GM19452 (cell line): ENCODE measurements at regions not wholly inside any gene's neighbourhood (a gene's known extent, or its start where the extent isn't known, plus 50 kb on each side); places are given as distances from the start of the nearest gene placed in this dataset.
A peak's percentile ranks its signal among the peaks of the same experiment; 100 is the strongest.
"Not testable (repeated sequence)": the region's sequence is repeated elsewhere in the genome, so short reads cannot be mapped to it uniquely, and the experiment has no call there.

Experiments used
- ATAC-seq: cut with Tn5 transposase; IDR thresholded peaks from one replicate; pipeline ENCODE4 v1.9.1; 2021; ENCODE audit not compliant: unreplicated experiment

DNA sequence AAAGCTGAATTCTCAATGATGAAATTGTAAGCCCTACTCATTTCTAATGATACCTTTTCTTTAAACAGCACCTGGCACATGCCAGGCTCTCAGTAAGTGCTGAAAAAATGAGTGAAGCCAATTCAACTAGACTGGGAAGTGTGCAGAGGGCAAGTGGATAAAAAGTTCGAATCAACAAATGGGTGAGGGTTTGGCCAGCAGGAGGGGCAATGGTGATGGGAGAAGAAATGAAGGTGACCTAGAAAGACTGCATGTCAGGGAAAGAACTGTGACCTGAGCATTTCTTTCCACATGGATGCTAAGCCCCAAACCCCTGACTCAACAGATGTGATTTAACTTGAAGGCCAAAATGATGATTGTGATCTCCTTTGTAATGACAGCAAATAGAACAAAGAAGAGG lies 54.6 kb downstream of the DKK1 start:
- ATAC-seq, result no peak

GRCh38 chr10:52374207-52374606 lies 60.1 kb downstream of the DKK1 start:
- ATAC-seq, result not testable (repeated sequence)

GRCh38 chr10:52376694-52377354 lies 62.7 kb downstream of the DKK1 start:
- no peak for ATAC-seq

- no peak for ATAC-seq
Observed at GRCh38 chr10:52378124-52378523, 64.0 kb downstream of the DKK1 start.

- ATAC-seq, result no peak
Observed at GRCh38 chr10:52379287-52379686, 65.2 kb downstream of the DKK1 start.

DNA sequence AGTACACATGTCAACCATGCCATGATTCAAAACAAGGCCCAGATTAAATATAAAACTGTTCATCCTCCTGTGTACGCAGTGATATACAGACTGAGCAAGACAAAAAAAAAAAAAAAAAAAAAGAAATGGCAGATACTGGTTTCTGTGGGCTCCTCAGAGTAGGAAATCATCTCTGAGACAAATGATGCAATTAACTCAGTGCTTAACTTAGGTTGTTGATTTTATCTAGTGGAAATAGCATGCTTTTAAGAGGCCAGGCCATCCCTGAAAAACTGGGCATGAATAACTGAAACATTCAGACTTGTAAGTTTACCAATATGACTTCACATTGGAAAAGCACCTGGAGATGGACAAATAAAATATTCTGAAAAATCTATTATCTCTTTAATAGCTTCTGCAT lies 69.0 kb downstream of the DKK1 start:
- ATAC-seq, result no peak

- ATAC-seq, result no peak
Observed at GRCh38 chr10:52387744-52388143, 73.7 kb downstream of the DKK1 start.

DNA sequence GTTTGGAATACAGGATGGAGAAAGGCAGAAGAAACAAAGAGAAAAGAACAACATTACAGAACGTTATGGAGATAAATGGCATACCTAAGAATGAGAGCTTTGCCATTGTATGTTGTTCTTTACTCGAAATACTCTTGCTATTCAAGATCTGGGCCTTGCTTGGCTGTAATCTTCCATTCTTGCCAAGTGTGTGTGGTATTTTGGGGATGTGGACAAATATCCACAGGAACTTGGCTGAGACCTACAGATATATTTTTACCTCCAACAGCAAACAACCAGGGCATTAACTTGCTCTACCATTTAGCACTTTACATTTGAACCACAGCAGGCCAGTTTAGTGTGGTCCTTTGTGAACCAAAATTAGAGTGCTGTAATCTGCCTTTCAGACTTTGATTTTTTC lies 76.3 kb downstream of the DKK1 start:
- ATAC-seq, result no peak

DNA sequence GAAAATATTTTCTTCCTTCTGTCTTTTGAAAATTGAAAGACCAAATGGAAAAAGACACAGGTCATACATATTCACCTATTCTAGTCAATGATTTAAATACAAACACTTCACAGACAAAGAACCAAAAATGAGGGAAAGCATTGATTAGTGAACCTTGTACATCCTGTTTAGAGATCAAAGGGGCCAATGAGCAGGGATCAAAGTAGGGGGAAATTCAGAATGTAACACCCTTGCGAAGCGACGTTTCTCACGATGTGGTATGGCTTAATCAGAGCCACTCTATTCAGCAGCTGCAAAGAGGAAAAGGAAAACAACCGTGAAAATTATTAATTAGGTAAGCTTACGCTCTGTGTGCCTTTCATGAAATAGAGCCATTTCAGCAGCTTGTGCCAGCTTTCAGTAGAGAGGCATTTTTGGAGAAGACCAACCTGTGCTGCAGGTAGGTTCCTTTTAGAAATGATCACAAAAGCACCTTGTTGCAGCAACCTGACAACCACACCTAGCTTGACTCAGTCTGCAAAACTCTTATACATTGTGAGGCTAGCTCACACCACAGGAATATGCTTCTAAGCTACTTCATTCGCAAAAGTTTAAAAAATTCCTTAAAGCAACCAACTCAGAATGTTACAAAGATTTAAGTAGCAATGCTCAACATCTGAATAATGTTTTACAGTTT lies 78.0 kb downstream of the DKK1 start:
- no peak for ATAC-seq

DNA sequence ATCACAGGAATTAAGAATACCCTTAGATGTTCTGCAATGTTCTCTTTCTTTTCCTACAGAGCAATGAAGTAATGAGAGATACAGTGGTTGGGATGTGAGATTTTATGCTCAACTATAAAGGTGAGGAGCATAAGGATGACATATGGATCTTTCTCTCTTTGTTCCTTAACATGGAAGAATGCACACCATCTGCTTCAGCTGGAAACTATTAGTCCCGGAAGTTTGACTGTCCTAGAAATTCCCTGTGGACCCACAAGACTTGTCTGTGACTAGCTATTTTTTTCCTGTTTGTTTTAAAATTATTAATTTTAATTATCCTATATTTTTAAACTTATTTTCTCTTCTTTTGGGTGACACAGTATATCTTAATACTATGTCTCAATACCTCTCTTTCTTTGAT lies 80.2 kb downstream of the DKK1 start:
- no peak for ATAC-seq

GRCh38 chr10:52400562-52400961 lies 86.5 kb downstream of the DKK1 start:
- no peak for ATAC-seq

- not testable (repeated sequence) for ATAC-seq
Observed at GRCh38 chr10:52403801-52404200, 89.7 kb downstream of the DKK1 start.

DNA sequence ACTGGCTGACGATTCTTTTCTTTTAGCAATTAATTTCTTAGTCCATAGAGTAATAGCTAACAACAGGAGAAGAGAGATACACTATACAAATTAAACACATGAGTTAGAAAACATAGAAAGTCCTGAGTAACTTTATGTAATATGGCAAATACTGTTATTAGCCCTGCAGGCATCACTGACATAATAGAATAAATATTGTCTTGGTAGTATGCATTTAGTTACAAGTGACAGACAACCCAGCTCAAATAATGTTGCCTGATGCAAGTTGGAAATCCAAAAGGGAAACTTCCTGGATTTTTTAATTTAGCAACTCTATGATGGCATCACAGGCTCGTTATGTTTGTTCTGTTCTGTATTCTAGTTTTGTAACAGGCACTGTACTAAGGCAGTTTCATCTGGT lies 95.1 kb downstream of the DKK1 start:
- no peak for ATAC-seq

GRCh38 chr10:52409928-52410327 lies 95.8 kb downstream of the DKK1 start:
- ATAC-seq, result no peak

GRCh38 chr10:52410916-52411315 lies 96.8 kb downstream of the DKK1 start:
- ATAC-seq, result no peak

- no peak for ATAC-seq
Observed at GRCh38 chr10:52419281-52419680, 105.2 kb downstream of the DKK1 start.

DNA sequence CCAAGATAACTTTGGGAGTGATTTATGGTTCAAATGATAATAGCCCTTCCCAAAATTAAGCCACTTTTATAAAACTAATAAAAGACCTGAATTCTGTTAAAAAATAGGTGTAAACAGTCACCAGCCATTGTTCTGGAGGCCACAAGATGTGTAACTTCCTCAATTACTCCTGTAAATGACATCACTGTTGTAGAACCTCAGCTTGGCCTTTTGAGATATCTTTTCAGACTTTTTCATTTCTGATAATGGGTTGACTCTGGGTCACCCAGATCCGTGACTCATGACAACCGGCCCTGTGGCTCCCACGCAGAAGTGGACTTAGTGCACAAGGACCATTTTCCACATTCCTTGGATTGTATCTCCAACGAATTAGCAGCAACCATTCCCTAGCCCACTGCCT lies 106.6 kb downstream of the DKK1 start:
- ATAC-seq, result no peak

- no peak for ATAC-seq
Observed at GRCh38 chr10:52423369-52423768, 109.3 kb downstream of the DKK1 start.

GRCh38 chr10:52424341-52424740 lies 110.3 kb downstream of the DKK1 start:
- no peak for ATAC-seq

- no peak for ATAC-seq
Observed at GRCh38 chr10:52434734-52435133, 120.7 kb downstream of the DKK1 start.

DNA sequence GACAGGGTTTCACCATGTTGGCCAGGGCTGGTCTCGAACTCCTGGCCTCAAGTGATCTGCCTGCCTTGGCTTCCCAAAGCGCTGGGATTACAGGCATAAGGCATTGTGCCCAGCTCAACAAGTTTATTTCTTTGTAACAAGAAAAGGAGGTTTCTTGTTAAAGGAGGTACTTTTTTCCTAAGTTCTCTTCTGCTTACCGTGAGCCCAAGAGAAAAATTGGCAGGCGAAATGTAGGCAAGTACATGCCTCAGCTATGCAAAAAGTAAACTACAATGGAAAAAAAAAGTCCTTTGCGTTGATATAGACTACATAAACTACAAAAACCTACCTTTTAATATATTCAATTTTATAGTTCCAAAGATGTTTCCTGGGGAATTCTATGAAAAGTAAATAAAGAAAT lies 122.6 kb downstream of the DKK1 start:
- ATAC-seq, result no peak

GRCh38 chr10:52437205-52437646 lies 123.1 kb downstream of the DKK1 start:
- peak; percentile 95 for ATAC-seq

DNA sequence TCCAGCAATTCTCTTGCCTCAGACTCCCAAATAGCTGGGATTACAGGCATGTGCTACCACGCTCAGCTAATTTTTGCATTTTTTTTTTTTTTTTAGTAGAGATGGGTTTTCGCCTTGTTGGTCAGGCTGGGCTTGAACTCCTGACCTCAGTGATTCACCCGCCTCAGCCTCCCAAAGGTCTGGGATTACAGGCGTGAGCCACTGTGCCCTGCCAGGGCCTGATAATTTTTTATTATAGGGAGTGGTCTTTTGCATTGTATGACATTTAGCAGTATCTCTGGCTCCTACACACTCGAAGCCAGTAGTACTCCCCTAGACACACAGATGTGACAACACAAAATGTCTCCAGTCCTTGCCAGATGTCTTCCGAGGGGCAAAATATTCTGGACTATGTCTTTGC lies 124.0 kb downstream of the DKK1 start:
- ATAC-seq, result no peak
